HG02759 (cell line): ENCODE measurements at regions not wholly inside any gene's neighbourhood (a gene's known extent, or its start where the extent isn't known, plus 50 kb on each side); places are given as distances from the start of the nearest gene placed in this dataset.
"Not testable (repeated sequence)": the region's sequence is repeated elsewhere in the genome, so short reads cannot be mapped to it uniquely, and the experiment has no call there.

ENCODE experiments used
- ATAC-seq: cut with Tn5 transposase; IDR thresholded peaks from one replicate; pipeline ENCODE4 v1.9.1; 2021; ENCODE audit warnings: mild to moderate bottlenecking, moderate library complexity; ENCODE audit not compliant: unreplicated experiment

DNA sequence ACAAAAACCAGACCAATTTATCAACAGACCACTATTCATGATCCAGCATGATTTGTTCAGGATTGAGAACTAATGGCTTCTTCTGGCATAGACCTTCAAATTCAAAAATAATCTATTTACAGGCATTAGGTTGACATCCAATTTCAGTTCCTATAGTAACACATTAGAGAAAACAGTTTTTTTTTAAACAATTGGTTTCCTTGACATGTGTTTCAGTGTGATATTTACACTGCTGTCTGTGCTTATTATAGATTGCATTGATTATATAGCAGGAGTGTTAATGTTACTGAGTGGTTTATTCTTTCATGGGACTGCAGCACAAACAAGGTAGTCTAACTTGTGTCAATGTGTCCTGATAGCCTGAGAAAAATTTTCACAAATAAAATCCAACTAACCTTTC is 579.3 kb downstream of the PLOD2 start:
- no peak for ATAC-seq

DNA sequence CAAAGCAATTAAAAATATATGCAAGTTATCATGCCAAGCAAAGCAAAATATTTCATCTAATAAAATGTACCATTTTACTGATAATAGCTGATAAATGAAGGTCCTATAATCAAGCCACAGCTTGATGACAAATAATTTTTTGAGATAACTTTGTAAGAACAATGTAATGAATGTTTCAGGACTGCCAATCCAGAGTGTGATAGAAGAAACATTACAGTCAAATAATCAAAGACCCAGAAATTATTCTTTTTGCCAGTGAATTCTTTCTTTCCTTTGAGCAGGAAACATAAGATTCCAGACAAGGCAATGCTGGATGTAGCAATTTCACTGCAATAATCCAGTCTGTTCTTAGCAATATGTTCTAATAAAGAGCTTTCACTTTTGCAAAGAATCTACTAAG is 556.1 kb downstream of the PLOD2 start:
- ATAC-seq = no peak

DNA sequence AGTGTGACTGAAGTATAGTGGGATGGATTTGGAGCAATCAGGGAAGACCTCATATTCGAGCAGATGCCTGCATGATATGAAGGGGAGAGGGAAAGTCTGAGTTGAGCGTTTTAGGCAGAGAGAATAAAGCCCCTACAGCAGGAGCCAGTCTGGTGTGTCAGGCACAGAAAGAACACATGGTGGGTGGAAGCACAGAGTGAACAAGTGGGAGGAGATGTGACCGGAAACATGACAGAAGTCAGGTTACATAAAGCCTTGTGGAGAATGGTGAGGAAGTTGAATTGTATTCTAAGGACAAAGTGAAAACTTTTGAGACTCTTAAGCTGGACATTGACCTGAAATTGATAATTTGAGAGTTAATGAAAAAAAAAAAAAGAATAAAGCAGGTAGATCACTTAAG is 541.0 kb downstream of the PLOD2 start:
- no peak for ATAC-seq

DNA sequence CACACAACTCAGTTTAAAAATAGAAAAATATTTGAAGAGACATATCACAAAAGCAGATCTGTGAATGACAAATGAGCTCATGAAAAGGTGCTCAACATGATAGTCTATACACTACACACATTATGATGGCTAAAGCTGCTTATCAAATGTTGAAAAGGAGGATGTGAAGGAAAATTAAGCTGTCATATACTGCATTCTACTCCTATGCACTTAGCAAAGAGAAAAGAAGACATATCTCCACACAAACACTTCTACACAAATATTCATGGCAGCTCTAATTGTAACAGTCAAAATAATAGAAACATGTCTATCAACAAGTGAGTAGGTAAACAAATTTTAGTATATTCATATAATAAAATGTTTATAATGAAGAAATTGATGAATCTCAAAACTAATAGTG is 540.5 kb downstream of the PLOD2 start:
- ATAC-seq = no peak

DNA sequence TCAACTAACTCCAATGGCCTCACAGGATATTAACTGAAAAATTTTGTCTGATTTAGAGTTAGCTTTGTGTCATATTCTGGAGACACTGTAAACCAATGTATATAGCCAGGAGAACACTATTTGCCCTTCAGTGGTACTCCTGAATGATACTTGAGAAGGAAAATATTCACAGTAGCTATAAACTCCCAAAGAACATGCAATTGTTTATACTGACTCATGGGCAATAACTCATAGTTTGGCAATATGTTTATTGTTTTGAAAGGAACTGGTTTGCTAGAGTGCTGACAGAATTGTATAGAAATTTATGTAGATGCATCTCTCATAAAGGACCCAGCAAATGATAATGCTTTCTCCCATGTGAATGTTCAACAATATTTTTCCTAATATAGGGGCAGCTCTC is 537.6 kb downstream of the PLOD2 start:
- no peak for ATAC-seq

DNA sequence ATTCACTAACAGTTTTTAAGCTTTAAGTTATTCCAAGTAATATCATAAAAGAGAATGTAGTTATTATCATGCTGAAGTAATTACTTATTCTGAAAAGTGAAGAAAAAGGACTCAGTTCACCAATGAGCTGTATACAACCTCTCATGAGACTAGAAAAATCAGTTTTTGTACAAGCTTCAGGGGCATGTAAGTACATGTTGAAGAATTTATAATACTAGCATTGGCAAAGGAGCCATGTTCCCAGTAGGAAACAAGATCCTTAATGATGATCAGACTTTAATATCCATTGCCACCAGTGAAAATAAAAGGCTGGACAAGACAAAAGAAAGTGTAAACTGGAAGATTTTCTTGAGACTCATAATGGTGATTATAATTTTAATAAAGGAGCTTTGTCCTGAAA is 532.8 kb downstream of the PLOD2 start:
- no peak for ATAC-seq

DNA sequence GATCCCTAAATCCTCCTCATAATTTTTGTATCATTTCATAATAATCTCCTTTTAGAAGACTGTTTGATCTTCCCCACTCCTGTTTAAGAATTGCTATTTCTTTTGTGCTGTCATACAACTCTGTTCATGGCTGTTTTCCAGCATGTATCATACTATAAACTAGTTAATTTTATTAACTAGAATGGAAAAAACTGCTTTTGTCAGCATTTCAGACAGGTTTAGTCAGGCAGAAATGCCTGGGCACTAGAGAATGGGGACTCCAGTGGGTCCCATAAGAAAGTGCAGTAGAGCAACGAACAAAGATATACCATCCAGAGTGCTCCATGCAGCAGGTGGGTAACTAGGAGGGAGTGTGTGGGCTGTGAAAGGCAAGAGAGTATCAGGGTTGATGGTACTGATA is 523.9 kb downstream of the PLOD2 start:
- no peak for ATAC-seq

DNA sequence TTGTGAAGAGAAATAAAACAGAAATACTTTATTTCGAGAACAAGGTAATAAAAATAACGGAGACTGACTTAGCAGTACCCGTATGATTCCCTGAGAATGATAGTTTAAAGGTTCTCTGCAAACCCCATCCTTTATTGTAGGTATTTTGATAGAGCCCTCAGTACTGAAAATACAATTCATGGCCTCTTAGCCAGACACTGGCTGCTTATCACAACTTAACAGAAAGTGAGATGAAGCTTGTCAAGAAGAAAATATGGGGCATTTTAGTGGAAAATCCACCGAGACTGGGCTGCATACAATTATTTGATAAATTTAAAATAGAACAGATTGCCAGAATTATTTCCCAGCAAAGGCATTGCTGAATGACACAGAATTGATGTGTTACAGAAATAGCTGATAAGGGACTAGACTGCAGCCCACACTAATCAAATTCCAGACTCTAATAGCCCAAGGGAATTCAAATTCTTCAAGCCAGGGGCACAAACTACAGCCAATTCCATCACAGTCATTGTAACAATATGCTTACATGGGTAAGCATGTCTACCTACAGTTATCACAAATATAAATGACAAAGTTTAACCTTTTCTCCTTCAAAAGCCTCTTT is 521.9 kb downstream of the PLOD2 start:
- no peak for ATAC-seq

DNA sequence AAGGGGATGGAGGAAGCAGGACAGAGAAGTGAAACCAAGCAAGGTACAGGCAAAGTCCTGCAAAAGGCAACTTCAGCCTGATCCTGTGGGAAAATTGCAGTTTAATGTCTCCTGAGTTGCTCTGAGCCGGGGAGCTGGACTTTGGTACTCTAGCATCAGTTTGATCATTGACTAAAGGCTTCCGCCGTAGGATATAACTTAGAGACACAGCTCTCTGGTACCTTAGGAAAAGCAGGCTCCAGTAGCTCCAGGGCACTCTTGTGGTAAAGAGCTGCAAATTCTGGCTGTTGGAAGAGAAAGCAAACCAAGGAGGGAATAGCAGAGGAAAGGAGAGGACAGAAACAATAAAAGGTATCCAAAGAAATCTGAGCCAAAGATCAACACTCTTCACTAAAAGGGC is 521.1 kb downstream of the PLOD2 start:
- ATAC-seq = no peak

DNA sequence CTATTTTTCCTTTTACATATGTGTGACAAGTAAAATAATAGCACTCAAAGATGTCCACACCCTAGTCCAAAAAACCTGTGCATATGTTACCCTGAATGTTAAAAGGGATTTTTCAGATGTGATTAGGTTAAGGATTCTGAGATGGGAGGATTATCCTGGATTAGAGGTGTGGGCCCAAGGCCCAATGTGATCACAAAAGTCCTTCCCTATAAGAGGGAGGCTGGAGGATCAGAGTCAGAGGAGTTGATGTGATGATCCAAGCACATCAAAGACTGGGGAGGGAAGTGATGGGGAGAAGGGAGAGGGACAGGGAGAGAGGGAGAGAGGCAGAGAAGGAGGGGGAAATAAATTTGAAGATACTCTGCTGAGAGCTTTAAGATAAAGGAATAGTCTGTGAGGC is 512.6 kb downstream of the PLOD2 start:
- ATAC-seq = no peak

DNA sequence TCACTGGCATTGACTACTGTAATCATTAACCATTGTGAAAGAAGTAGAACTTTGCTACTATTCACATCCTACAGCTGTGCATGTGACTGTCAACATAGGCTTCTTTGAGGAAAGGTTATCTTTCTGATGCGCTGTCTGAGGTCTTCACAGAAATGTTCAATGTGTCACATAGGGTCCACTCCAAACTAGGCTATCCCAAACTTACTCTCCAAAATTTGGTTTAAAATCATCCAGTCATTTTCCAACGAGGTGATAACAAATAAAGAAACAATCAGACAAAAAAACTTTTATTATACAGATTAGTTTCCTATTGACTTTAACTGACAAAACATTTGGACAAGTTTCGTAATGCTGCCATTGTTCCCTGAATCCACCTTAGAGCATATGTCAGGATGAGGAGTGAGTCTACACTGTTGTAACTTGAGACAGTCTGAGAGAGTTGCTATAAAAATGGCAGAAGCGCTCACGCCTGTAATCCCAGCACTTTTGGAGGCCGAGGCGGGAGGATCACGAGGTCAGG is 511.6 kb downstream of the PLOD2 start:
- no peak for ATAC-seq

DNA sequence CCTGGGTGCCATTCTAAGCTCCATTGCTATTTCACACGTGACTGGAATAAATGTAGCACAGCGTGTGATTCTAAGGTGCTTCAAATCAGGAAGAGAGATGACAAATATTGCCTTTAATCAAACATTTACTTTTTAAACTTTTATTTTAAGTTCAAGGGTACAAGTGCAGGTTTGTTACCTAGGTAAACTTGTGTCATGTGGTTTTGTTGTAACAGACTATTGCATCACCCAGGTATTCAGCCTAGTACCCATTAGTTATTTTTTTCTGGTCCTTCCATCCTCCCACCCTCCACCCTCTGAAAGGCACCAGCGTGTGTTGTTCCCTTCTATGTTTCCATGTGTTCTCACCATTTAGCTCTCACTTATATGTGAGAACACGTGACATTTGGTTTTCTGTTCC is 510.8 kb downstream of the PLOD2 start:
- ATAC-seq = no peak

DNA sequence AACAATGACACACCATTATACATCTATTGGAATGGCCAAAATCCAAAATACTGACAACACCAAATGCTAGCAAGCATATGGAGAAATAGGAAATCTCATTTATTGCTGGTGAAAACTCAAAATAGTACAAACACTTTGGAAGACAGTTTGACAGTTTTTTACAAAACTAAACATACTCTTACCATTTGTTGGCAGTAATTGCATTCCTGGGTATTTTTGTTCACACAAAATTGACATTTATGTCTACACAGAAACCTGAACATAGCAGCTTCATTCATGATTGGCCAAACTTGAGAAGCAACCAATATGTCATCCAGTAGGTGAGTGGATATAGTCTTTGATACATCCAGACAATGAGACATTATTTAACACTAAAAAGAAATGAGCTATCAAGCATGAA is 489.9 kb downstream of the PLOD2 start:
- ATAC-seq = no peak

DNA sequence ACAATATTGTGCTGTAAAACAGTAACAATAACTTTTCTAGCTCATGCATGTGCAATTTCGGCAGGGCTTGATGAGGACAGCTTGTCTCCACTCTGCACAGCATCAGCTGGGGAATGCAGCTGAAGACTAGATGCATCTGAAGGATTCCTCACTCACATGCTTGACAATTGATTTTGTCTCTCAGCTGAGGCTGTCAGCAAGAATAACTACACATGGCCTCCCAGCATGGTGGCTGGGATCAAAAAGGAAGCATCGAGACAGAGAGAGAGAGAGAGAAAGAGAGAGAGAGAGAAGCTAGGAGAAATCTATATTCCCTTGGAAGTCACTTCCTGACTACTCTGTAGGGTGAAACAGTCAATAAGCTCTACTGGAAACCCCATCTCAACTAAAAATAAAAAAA is 487.1 kb downstream of the PLOD2 start:
- ATAC-seq = no peak

DNA sequence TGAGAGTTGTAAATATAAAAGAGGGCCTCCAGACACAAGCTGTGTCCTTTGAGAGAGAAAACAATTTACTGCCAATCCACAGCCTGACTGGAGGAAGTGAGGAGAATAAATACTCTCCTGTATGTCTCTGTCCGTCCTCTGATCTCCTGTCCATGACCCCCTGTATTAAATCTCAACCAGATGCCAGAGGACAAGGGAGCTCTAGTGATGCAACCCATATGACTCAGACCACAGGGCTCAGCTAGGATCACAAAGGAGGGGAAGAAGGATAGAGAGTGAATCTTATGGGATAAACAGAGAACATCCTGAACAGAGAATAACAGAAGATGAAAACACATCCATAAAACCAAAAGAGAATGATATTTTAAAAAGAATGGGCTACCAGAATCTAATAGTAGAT is 482.6 kb downstream of the PLOD2 start:
- no peak for ATAC-seq

DNA sequence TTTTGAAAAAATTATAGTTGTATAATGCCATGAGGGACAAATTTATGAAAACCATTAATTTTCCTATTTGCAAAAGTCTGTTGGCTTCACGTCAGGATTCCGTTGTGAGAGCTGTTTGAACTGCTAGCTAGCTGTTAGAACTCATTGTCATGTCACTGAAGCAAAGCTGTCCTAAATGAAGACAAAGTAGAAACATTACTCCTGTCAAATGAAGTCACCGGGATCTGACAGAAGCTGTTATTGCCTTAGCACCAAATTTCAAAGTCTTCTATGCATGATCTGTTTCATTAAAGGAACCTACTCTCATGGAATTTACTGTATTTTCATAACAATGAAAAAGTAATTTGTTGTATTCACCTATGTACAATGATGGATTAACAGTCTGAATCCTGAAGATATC is 479.8 kb downstream of the PLOD2 start:
- no peak for ATAC-seq

DNA sequence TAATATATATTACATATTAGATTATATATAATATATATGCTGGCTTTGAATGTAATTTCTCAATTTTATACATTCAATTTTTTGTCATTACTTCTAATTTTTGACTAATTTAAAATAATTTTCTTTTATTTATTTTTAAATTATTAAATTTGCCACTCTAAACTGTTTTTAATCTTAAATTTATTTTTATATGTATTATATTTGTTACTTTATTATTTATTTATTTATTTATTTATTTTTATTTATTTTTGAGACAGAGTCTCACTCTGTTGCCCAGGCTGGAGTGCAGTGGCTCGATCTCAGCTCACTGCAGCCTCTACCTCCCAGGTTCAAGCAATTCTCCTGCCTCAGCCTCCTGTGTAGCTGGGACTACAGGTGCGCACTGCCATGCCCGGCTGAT is 473.0 kb downstream of the PLOD2 start:
- ATAC-seq = not testable (repeated sequence)

DNA sequence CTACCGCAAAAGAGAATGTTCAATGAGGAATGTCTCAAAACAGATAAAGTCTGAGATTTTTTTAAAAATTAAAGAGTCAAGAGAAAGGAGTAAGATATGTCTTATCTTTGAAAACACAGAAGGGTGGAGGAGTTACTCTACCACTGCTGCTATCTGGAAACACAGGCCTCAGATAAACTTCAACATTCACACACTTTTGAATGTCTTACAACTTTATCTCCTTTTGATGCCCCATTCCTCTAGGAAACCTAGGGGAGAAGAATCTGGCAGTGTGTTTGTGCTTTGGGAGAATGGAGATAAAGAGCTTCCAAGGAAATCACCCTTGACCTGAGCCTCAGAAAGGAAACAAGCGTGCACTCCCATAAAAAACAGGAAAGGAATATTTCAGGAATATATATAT is 468.2 kb downstream of the PLOD2 start:
- ATAC-seq = no peak

DNA sequence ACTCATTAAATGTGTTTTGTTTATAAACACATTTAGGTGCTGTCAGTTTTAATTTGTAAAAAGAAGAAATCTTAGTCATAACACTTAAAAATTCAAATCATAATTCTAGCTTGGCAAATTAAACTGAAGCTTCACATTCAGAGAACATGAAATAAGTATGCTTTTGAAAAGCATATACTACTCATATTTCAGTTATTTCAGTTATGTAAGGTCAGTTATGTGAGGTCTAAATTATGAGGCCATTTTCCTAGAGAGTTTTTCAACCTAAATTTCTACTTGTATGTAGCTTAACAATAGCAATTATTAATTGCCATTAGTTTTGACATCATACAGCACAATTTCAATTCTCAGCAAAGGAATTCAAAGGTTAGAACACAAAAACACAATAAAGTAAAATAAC is 465.0 kb downstream of the PLOD2 start:
- ATAC-seq = no peak

DNA sequence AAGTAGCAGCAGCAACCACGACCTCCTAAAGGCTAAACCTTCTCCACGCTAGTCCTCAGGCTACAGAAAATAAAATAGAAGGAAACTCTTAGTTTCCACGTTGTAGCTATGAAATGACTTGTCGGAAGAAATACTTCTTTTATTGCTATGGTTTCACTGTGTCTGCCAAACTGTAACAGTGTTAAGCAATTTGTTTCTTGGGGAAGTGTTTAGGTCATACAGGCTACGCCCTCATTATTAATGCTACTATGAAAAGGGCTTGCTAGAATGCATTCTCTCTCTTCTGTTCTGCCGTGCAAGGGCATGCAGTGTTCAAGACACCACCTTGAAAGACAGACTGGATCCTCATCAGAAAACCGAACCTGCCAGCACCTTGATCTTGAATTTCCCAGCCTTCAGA is 462.7 kb downstream of the PLOD2 start:
- ATAC-seq = no peak

DNA sequence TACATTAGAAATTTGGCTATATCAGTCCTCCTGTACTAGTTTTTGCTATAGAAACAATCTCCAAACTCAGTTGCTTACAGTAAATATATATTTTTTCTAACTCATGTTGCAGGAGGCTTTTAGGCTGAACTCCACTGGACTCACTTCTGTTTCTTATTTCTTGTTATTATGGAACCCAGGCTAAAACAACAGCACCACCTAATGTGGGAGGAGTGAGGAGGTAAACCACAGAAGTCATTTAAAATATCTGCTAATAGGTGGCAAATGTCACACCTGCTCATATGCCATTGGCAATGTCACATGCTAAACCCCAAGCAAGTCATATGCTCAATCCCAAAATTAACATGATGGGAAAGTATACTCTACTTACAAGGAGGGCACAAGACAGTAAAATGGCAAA is 462.2 kb downstream of the PLOD2 start:
- ATAC-seq = no peak

DNA sequence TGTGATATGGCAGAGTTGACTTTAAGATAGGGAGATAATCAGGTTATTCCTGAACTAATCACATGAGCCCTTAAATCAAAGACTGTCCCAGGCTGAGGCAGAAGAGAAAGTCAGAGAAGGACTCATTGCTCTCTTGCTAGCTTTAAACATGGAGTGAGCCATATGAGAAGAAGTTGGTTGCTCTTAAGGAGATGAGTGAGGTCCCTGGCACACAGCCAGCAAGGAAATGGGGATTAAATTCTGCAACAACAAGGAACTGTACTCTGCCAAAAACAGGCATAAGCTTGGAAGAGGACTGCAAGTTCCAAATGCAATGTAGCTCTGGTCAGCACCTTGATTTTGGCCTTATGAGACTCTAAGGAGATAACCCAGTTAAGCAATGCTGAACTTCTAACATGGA is 457.0 kb downstream of the PLOD2 start:
- ATAC-seq = no peak

DNA sequence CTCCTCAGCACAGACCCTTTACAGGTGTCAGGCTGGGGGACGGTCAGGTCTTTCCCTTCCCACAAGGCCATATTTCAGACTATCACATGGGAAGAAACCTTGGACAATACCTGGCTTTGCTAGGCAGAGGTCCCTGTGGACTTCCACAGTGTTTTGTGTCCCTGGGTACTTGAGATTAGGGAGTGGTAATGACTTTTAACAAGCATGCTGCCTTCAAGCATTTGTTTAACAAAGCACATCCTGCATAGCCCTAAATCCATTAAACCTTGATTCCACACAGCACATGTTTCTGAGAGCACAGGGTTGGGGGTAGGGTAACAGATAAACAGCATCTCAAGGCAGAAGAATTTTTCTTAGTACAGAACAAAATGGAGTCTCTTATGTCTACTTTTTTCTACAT is 451.2 kb downstream of the PLOD2 start:
- not testable (repeated sequence) for ATAC-seq
